CD14-positive monocyte (primary cell): ENCODE measurements at regions not wholly inside any gene's neighbourhood (a gene's known extent, or its start where the extent isn't known, plus 50 kb on each side); places are given as distances from the start of the nearest gene placed in this dataset.

Source experiments
- DNase-seq, 3 donors: peaks; one replicate each; pipeline ENCODE4 v3.0.0-alpha.2; 2011 to 2022
- H2AFZ ChIP-seq: 2 replicates; pipeline ENCODE4 v1.6.0; 2012; ENCODE audit warnings: mild to moderate bottlenecking, low read depth, low read length, inconsistent platforms; ENCODE audit not compliant: insufficient read depth, poor library complexity, severe bottlenecking
- H3K27ac ChIP-seq, 2 donors: 1 replicate in 1 of 2; 2 replicates in 1 of 2; pipeline ENCODE4 v1.5.1; 2012 to 2013; ENCODE audit warnings: low read length in 2 of 2, control low read depth in 1 of 2, inconsistent platforms in 1 of 2, low read depth in 1 of 2, mild to moderate bottlenecking in 1 of 2
- H3K27me3 ChIP-seq, 2 donors: one replicate each; pipeline versions ENCODE4 v1.6.0 to v1.6.1; 2011 to 2013; ENCODE audit warnings: low read length in 2 of 2; ENCODE audit not compliant: control insufficient read depth in 2 of 2, insufficient read depth in 2 of 2
- H3K36me3 ChIP-seq, 2 donors: replicated peaks in 1 of 2; 1 replicate in 1 of 2; 2 replicates in 1 of 2; pipeline versions ENCODE4 v1.5.1 to v1.6.1; 2012 to 2013; ENCODE audit warnings: low read length in 2 of 2, control low read depth in 1 of 2, inconsistent platforms in 1 of 2, mild to moderate bottlenecking in 1 of 2; ENCODE audit not compliant: insufficient read depth in 2 of 2, control insufficient read depth in 1 of 2
- H3K4me1 ChIP-seq, 2 donors: 1 replicate in 1 of 2; 2 replicates in 1 of 2; pipeline versions ENCODE4 v1.5.1 to v1.6.1; 2012 to 2013; ENCODE audit warnings: low read length in 2 of 2, control low read depth in 1 of 2, inconsistent platforms in 1 of 2, mild to moderate bottlenecking in 1 of 2, moderate library complexity in 1 of 2; ENCODE audit not compliant: insufficient read depth in 2 of 2, control insufficient read depth in 1 of 2
- H3K4me2 ChIP-seq: replicated peaks from 2 replicates; pipeline ENCODE3; 2012; ENCODE audit warnings: low read length, moderate library complexity, mild to moderate bottlenecking; ENCODE audit not compliant: poor library complexity, severe bottlenecking; ENCODE audit errors: extremely low read depth
- H3K4me3 ChIP-seq, 3 experiments: fragments of 200-600 bp in 1 of 3; sonication (generic) in 1 of 3; replicated peaks in 1 of 3; 1 replicate in 2 of 3; 2 replicates in 1 of 3; pipeline ENCODE4 v1.5.1; 2011 to 2013; ENCODE audit warnings: low read length in 3 of 3, mild to moderate bottlenecking in 3 of 3, control low read depth in 2 of 3, low read depth in 2 of 3, inconsistent platforms in 1 of 3, moderate library complexity in 1 of 3
- H3K79me2 ChIP-seq: 2 replicates; pipeline ENCODE4 v1.6.0; 2012; ENCODE audit warnings: mild to moderate bottlenecking, control low read depth, inconsistent platforms, low read length, moderate library complexity; ENCODE audit not compliant: insufficient read depth
- H3K9ac ChIP-seq: 2 replicates; pipeline ENCODE4 v1.6.0; 2017; ENCODE audit warnings: low read length, mild to moderate bottlenecking; ENCODE audit not compliant: insufficient read depth, poor library complexity, severe bottlenecking
- H3K9me3 ChIP-seq, 2 donors: replicated peaks in 1 of 2; 1 replicate in 1 of 2; 2 replicates in 1 of 2; pipeline versions ENCODE4 v1.5.1 to v1.6.1; 2012 to 2013; ENCODE audit warnings: low read length in 2 of 2, control low read depth in 1 of 2; ENCODE audit not compliant: control insufficient read depth in 1 of 2, insufficient read depth in 1 of 2
- H4K20me1 ChIP-seq: 2 replicates; pipeline ENCODE4 v1.6.0; 2012; ENCODE audit warnings: mild to moderate bottlenecking, low read length, control low read depth, moderate library complexity; ENCODE audit not compliant: insufficient read depth
- H3K27ac Mint-ChIP-seq, 7 donors: one replicate each; pipeline ENCODE4 v1.8.0; 2020; ENCODE audit warnings: mild to moderate bottlenecking in 7 of 7, mixed read lengths in 7 of 7, moderate library complexity in 6 of 7, inconsistent platforms in 2 of 7
- H3K27me3 Mint-ChIP-seq, 3 donors: one replicate each; pipeline ENCODE4 v1.8.0; 2021 to 2022; ENCODE audit warnings: low read depth in 3 of 3, mild to moderate bottlenecking in 3 of 3, mixed read lengths in 3 of 3, moderate library complexity in 3 of 3, inconsistent platforms in 1 of 3
- H3K36me3 Mint-ChIP-seq, 2 donors: one replicate each; pipeline ENCODE4 v1.8.0; 2020; ENCODE audit warnings: mixed read lengths in 2 of 2, inconsistent platforms in 1 of 2, mild to moderate bottlenecking in 1 of 2
- H3K4me1 Mint-ChIP-seq: one replicate; pipeline ENCODE4 v1.8.0; 2020; ENCODE audit warnings: mild to moderate bottlenecking, mixed read lengths
- H3K4me3 Mint-ChIP-seq, 2 donors: one replicate each; pipeline ENCODE4 v1.8.0; 2020; ENCODE audit warnings: mild to moderate bottlenecking in 2 of 2, mixed read lengths in 2 of 2, moderate library complexity in 1 of 2
- H3K9me3 Mint-ChIP-seq, 7 donors: one replicate each; pipeline ENCODE4 v1.8.0; 2020 to 2022; ENCODE audit warnings: mixed read lengths in 7 of 7, mild to moderate bottlenecking in 6 of 7, moderate library complexity in 6 of 7, inconsistent platforms in 2 of 7
- CTCF ChIP-seq: fragments of 200-600 bp; IDR thresholded peaks from one replicate; pipeline ENCODE4 v1.8.0; 2022; ENCODE audit warnings: antibody characterized with exemption, mild to moderate bottlenecking
- WGBS: methylation state at CpG from one replicate; pipeline ENCODE4 v1.1.5; 2013; ENCODE audit warnings: missing lambda C conversion rate; ENCODE audit not compliant: insufficient coverage; 5-methylcytosine and 5-hydroxymethylcytosine counted together
- intact Hi-C, 2 donors: fragments of 100-400 bp; cut with micrococcal nuclease; formaldehyde crosslinking; loops; one replicate each; pipeline versions ENCODE4 v1.15.0 to v1.15.1; 2023

GRCh38 chr16:86634292-86634691 lies 55.9 kb downstream of the FOXL1 start:
- no peak for TF ChIP-seq CTCF
- DNase-seq = no peak
- no peaks in the 10 kb centered on the region for H3K79me2 ChIP-seq
- Mint-ChIP-seq H3K9me3 (no peaks in the 10 kb centered on the region), H3K36me3 (no peaks in the 10 kb centered on the region), H3K4me3 (no peak overlapping the region), H3K27me3 (peaks cover 3 to 9% (median 9%) of the 10 kb centered on the region in 3 donors), H3K27ac (no peak overlapping the region), H3K4me1 (peaks cover 3% of the 10 kb centered on the region)
- H3K9me3 ChIP-seq = no peaks in the 10 kb centered on the region
- no peaks in the 10 kb centered on the region for H3K27me3 ChIP-seq
- H3K4me3 ChIP-seq = no peak overlapping the region
- intact Hi-C loops = no loop called here
- no CpG with 5 or more reads among the region's 1 CpG for WGBS
- H3K27ac ChIP-seq = no peak overlapping the region
- H3K4me2 ChIP-seq = no peak overlapping the region
- H3K36me3 ChIP-seq = no peaks in the 10 kb centered on the region
- no peaks in the 10 kb centered on the region for H4K20me1 ChIP-seq
- H3K4me1 ChIP-seq = no peaks in the 10 kb centered on the region
- H3K9ac ChIP-seq = no peak overlapping the region
- H2AFZ ChIP-seq = no peak overlapping the region

- Histone ChIP-seq H3K4me1 (no peaks in the 10 kb centered on the region), H3K4me3 (no peak overlapping the region), H3K36me3 (no peaks in the 10 kb centered on the region), H3K9ac (no peak overlapping the region), H3K27ac (no peak overlapping the region), H2AFZ (no peak overlapping the region), H3K9me3 (no peaks in the 10 kb centered on the region), H3K4me2 (no peak overlapping the region), H3K27me3 (no peaks in the 10 kb centered on the region), H3K79me2 (no peaks in the 10 kb centered on the region), H4K20me1 (no peaks in the 10 kb centered on the region)
- WGBS = 92% methylated on average over 6 of the region's 9 CpGs
- DNase-seq = no peak
- no peaks in the 10 kb centered on the region for H3K9me3 Mint-ChIP-seq
- H3K27me3 Mint-ChIP-seq = peaks cover 3 to 9% (median 8%) of the 10 kb centered on the region in 3 donors
- peaks cover 3% of the 10 kb centered on the region for H3K4me1 Mint-ChIP-seq
- TF ChIP-seq CTCF = no peak
- H3K4me3 Mint-ChIP-seq = no peak overlapping the region
- no peak overlapping the region for H3K27ac Mint-ChIP-seq
- no peaks in the 10 kb centered on the region for H3K36me3 Mint-ChIP-seq
- intact Hi-C loops = no loop called here
These were observed 57.0 kb downstream of the FOXL1 start for GRCh38 chr16:86635176-86635876.
